ENCODE measurements at regions not wholly inside any gene's neighbourhood (a gene's known extent, or its start where the extent isn't known, plus 50 kb on each side); places are given as distances from the start of the nearest gene placed in this dataset.

DNA sequence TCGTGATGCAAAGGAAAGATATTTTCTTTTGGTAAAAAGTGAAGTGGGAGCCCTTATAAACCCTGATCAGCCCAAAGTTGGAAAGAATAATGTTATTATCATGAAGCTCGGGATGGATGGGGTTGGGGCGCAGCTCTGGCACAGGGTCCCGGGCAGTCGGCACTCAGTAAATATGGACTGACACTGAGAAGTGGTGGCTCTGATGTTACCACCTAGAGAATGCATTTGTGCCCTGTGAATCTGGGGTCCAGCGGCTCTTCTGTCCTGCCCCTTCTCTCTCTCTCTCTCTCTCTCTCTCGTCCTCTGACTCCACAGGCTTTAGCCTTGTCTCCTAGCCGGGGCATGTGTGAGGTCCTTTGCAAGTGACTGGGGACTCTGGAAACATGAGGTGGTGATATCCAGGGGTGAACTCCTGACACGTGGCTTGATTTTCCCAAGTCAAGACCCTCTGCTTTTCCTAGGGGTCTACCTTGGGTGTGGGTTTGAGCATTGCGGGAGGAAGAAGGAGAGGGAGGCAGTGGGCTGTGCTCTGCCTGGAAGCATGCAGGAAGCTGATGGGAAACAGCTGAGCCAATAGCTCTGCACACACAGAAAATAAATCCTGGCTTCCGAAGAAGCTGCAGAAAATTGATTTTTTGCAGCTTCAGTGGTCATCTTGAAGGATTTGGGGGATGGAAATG is 162.7 kb downstream of the MACROH2A1 start:
- no peak for TF ChIP-seq L3MBTL2 (conservative IDR thresholded peaks at IDR 0.05)
- TF ChIP-seq ELF4 (IDR thresholded peaks at IDR 0.05), result no peak
- no peak for TF ChIP-seq PKNOX1 (IDR thresholded peaks at IDR 0.05)
- TF ChIP-seq SUZ12 (IDR thresholded peaks at IDR 0.05), result no peak
- TF ChIP-seq ZNF384 (IDR thresholded peaks at IDR 0.05), result no peak
- no peak for TF ChIP-seq BHLHE40 (IDR thresholded peaks at IDR 0.05; ENCODE audit: borderline replicate concordance)
- no peak for TF ChIP-seq HDGF (IDR thresholded peaks at IDR 0.05; ENCODE audit: borderline replicate concordance)
- TF ChIP-seq FOXM1 (IDR thresholded peaks at IDR 0.05; ENCODE audit: borderline replicate concordance), result no peak
- no peak for TF ChIP-seq FOXA1 (IDR thresholded peaks at IDR 0.05)
- TF ChIP-seq SP1 (IDR thresholded peaks at IDR 0.05), result no peak
- TF ChIP-seq ARNT (IDR thresholded peaks at IDR 0.05), result no peak
- no peak for TF ChIP-seq LEF1 (IDR thresholded peaks at IDR 0.05; ENCODE audit: borderline replicate concordance)
- no peak for TF ChIP-seq FOXK2 (IDR thresholded peaks at IDR 0.05)
- TF ChIP-seq NFRKB (IDR thresholded peaks at IDR 0.05), result no peak

Measured in HEK293T (cell line).